ENCODE measurements at regions not wholly inside any gene's neighbourhood (a gene's known extent, or its start where the extent isn't known, plus 50 kb on each side); places are given as distances from the start of the nearest gene placed in this dataset.
"Not testable (repeated sequence)": the region's sequence is repeated elsewhere in the genome, so short reads cannot be mapped to it uniquely, and the experiment has no call there.

GRCh38 chr1:173356191-173356762, 120.9 kb upstream of the PRDX6 start:
- H3K4me3 ChIP-seq (ENCODE audit: low read depth, low read length) = no peak overlapping the region
- no peak for DNase-seq (ENCODE audit: low read depth)
- TF ChIP-seq CTCF (IDR thresholded peaks at IDR 0.05; ENCODE audit: control insufficient read depth, extremely low read depth, insufficient read depth) = no peak

GRCh38 chr1:173360487-173361063, 116.6 kb upstream of the PRDX6 start:
- no peak overlapping the region for H3K4me3 ChIP-seq (ENCODE audit: low read depth, low read length)
- TF ChIP-seq CTCF (IDR thresholded peaks at IDR 0.05; ENCODE audit: control insufficient read depth, extremely low read depth, insufficient read depth) = no peak
- no peak for DNase-seq (ENCODE audit: low read depth)

GRCh38 chr1:173362543-173362942, 114.6 kb upstream of the PRDX6 start:
- TF ChIP-seq CTCF (IDR thresholded peaks at IDR 0.05; ENCODE audit: control insufficient read depth, extremely low read depth, insufficient read depth) = no peak
- no peak overlapping the region for H3K4me3 ChIP-seq (ENCODE audit: low read depth, low read length)
- DNase-seq (ENCODE audit: low read depth) = no peak

GRCh38 chr1:173364827-173365226, 112.3 kb upstream of the PRDX6 start:
- no peak for TF ChIP-seq CTCF (IDR thresholded peaks at IDR 0.05; ENCODE audit: control insufficient read depth, extremely low read depth, insufficient read depth)
- no peak overlapping the region for H3K4me3 ChIP-seq (ENCODE audit: low read depth, low read length)
- no peak for DNase-seq (ENCODE audit: low read depth)

- no peak for DNase-seq (ENCODE audit: low read depth)
- no peak overlapping the region for H3K4me3 ChIP-seq (ENCODE audit: low read depth, low read length)
- TF ChIP-seq CTCF (IDR thresholded peaks at IDR 0.05; ENCODE audit: control insufficient read depth, extremely low read depth, insufficient read depth) = no peak
Measured at GRCh38 chr1:173365341-173365740, 111.8 kb upstream of the PRDX6 start.

GRCh38 chr1:173367136-173367535, 110.0 kb upstream of the PRDX6 start:
- no peak overlapping the region for H3K4me3 ChIP-seq (ENCODE audit: low read depth, low read length)
- TF ChIP-seq CTCF (IDR thresholded peaks at IDR 0.05; ENCODE audit: control insufficient read depth, extremely low read depth, insufficient read depth) = no peak

GRCh38 chr1:173370586-173370985, 106.5 kb upstream of the PRDX6 start:
- DNase-seq (ENCODE audit: low read depth); H3K4me3 ChIP-seq (ENCODE audit: low read depth, low read length): not testable (repeated sequence)

More at GRCh38 chr1:173367136-173367535, 110.0 kb upstream of the PRDX6 start:
- no peak for DNase-seq (ENCODE audit: low read depth)

- H3K4me3 ChIP-seq (ENCODE audit: low read depth, low read length); DNase-seq (ENCODE audit: low read depth): not testable (repeated sequence)
Measured at GRCh38 chr1:173376065-173376464, 101.1 kb upstream of the PRDX6 start.

Data from LNCaP clone FGC (cell line).